ENCODE measurements at regions not wholly inside any gene's neighbourhood (a gene's known extent, or its start where the extent isn't known, plus 50 kb on each side); places are given as distances from the start of the nearest gene placed in this dataset.
"Not testable (repeated sequence)": the region's sequence is repeated elsewhere in the genome, so short reads cannot be mapped to it uniquely, and the experiment has no call there.

DNA sequence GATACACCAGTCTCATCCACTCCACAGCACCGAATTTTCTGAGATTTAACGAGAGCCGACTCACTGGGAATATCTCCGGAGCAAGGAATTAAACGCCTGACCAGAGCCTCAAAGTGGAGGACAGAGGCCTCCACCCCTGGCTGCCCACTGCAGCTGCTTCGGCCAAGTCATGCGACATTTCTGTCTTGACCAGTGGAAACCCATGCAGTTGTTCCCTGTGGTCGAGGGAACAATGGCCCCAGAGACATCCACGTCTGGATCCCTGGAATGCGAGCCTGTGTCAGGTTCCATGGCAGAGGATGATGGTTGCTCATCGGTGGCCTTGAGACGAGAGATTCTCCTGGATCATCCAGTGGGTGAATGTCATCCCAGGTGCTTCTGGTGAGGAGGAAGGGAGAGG, 65.7 kb upstream of the INSIG1 start:
- DNase-seq, result no peak

DNA sequence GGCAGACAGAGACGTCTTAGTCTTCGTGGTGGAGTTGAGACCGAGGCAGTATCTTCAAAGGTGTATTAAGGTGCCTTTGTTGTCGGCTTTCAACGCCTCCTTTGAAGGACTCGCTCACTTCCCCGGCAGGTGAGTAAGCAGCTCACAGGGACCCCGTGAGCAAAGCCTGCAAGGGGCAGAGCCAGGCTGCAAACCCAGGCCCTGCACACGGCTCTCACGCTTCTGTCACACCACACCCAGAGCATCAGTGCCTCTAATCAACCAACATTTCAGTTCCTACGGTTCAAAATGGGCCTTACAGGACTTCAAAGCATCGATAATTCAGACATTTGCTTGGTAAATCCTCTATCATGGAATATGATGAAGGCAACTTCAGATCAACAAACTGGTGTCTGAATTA, 64.8 kb upstream of the INSIG1 start:
- no peak for DNase-seq

- no peak for DNase-seq
These were observed 64.1 kb upstream of the INSIG1 start for GRCh38 chr7:155233311-155234157.

GRCh38 chr7:155234158-155234492, 63.6 kb upstream of the INSIG1 start:
- DNase-seq, result no peak

DNA sequence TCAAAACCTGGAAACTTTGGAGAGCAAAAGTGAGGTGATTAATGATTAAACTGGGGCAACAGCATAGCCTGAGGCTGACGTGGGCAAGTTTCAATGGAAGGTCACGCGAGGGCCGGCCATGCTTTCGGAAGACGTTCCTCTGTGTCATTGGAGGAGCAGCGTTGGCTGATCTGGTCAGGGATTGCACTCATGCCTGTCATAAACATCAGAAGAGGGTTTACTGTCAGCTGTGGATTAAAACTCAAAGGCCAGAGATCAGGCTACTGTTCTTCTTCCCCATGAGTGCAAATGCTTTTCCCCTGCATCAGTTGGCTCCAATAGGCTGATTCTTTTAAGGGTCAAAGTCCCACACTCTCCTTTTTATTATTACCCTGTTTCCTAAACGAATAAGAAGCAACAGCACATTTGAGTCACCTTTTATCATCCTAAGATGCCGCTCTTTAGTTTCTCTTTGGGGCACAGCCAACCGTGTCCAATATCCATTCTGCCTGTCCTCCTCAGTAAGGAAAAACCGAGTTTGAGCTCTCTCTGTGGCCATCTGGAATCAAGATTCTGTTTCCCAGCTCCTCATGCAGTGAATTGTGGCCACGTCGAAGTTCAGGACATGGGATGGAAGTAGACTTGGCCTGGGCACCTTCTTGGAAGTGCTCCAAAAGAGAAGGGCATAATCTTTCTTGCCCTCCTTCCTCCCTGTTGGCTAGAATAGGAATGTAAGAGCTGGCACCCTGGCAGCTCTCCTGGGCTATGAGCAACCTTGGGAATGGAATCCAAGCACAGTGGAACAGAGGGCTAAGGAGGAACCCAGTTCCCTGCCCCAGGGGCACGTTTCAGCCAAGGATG, 62.5 kb upstream of the INSIG1 start:
- DNase-seq, result no peak

- no peak for DNase-seq
These were observed 61.3 kb upstream of the INSIG1 start for GRCh38 chr7:155236386-155236785.

DNA sequence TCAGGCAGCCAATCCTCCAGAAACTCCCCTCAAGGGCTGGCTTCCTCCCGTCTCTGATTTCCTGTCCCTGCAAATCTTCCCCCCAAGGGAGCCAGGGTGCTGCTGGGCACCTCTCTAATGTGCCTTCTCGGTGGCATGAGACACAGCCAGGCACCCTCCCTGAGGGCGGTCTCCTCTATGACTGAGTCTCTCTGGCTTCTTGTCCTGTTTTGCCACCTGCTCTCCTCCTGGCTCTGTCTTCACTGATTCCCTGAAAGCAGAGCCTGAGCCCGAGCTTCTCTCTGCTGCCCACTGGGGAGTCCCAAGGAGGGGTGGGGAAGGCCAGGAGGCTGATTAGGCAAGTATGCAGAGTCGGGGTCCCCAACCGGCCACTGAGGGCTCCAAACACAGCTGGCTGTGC, 60.4 kb upstream of the INSIG1 start:
- no peak for DNase-seq

- no peak for DNase-seq
These were observed 59.9 kb upstream of the INSIG1 start for GRCh38 chr7:155237730-155238129.

GRCh38 chr7:155239431-155240087, 58.1 kb upstream of the INSIG1 start:
- not testable (repeated sequence) for DNase-seq

- DNase-seq, result no peak
These were observed 53.0 kb upstream of the INSIG1 start for GRCh38 chr7:155244675-155245074.

DNA sequence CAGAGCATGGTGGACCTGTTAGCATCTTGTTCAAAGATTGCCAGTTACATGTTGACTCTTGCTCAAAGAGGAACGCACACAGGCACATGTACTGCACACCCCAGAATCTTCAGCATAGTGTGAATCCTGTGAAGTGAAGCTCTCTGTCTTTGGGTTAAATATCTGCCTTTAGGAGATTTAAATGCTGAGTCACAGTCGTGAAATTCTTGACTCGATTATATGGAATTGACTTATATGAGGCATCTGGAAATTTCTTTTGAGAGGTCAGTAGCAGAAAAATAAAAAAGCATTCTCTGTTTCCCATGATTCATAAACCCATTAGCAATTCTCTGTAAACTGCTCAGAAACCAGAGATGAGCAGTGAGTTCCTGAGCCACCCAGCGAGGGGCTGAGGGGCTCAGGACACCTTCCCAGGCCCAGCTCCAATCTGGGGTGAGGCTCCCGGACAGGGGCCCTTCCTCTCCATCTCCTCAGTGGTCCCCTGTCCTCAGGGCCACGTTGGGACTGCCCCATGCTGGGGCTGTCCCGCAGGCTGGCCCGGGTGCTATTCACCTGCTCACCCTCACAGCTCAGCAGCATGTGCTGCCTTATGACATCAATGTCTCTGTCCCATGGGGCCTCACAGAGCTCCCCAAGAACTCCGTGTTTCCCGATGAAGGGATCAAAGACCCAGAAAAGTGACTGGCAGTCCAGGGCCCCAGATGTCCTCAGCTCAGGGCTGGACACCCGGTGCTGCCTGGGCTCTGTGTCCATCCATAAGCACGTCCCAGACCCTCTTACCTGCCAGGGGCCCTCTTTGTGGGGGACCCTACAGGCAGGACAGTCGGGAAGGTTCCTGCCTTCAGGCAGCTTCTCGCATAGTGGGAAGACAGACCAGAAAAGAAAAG, 50.0 kb upstream of the INSIG1 start:
- DNase-seq, result no peak
